ENCODE measurements at regions not wholly inside any gene's neighbourhood (a gene's known extent, or its start where the extent isn't known, plus 50 kb on each side); places are given as distances from the start of the nearest gene placed in this dataset.

DNA sequence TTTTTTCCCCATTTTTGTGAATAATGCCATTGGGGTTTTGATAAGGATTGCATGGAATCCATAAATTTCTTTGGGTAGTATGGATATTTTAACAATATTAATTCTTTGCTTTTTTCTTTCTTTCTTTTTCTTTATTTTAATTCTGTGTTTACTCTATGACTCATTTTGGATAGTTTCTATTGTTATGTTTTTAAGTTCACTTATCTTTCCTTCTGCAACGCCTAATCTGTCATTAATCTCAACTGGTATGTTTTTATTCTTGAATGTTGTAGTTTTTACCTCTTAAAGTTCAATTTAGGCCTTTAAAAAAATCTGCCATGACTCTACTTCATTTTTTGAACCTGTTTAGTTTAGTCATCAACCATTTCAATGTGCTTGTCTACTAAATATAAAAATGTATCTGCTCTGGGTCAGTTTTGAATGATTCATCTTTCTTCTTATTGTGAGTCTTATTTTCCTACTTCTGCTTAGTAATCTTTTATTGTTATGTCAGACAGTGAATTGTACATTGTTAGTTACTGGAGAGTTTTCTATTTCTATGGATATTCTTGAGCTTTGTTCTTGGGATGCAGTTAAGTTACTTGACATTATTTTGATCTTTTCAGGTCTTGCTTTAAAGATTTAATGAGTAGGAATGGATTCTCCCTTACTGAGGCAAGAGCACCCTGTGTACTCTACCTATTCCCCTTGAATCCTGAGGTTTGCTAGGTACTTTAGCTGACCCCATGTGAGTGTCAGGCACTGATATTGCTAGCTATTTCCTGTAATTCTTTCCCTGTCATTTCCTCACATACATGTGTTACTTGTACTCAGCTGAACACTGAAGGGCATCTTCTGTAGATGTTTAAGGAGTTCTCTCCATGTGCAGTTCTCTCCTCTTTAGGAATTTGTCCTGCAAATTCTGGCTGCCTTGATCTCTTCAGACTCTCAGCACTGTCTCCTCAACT is 104.2 kb downstream of the TFAP2B start:
- Histone ChIP-seq H3K27me3 (replicated peaks; ENCODE audit: insufficient read depth, low read depth, low read length, poor library complexity) (no peaks in the 10 kb centered on the region), H3K36me3 (ENCODE audit: insufficient read depth, low read length, poor library complexity, severe bottlenecking) (no peaks in the 10 kb centered on the region), H3K9me3 (ENCODE audit: low read depth, low read length, poor library complexity, severe bottlenecking) (peaks cover 7% of the 10 kb centered on the region), H3K4me3 (ENCODE audit: low read depth, low read length, poor library complexity, severe bottlenecking) (no peak overlapping the region), H3K4me1 (ENCODE audit: insufficient read depth, low read length, poor library complexity, severe bottlenecking) (peaks cover 19% of the 10 kb centered on the region), H3K27ac (ENCODE audit: low read depth, low read length, poor library complexity, severe bottlenecking) (no peak overlapping the region)
- no TSS peak for BruUV-seq (replicated peaks)
- DNase-seq (ENCODE audit: low spot score): no peak
- ChIA-PET CTCF (interaction anchor here (0.6 kb wide), 1 partner anchor 1337 kb away, joined by 3 read pairs; no protein-coding TSS in a partner anchor), POLR2A (ENCODE audit: low non-redundant PET) (no interaction called here)
- intact Hi-C loops (cut with micrococcal nuclease; ENCODE audit: unreplicated experiment): no loop called here
- TF ChIP-seq, protein P1, sequence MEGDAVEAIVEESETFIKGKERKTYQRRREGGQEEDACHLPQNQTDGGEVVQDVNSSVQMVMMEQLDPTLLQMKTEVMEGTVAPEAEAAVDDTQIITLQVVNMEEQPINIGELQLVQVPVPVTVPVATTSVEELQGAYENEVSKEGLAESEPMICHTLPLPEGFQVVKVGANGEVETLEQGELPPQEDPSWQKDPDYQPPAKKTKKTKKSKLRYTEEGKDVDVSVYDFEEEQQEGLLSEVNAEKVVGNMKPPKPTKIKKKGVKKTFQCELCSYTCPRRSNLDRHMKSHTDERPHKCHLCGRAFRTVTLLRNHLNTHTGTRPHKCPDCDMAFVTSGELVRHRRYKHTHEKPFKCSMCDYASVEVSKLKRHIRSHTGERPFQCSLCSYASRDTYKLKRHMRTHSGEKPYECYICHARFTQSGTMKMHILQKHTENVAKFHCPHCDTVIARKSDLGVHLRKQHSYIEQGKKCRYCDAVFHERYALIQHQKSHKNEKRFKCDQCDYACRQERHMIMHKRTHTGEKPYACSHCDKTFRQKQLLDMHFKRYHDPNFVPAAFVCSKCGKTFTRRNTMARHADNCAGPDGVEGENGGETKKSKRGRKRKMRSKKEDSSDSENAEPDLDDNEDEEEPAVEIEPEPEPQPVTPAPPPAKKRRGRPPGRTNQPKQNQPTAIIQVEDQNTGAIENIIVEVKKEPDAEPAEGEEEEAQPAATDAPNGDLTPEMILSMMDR (conservative IDR thresholded peaks at IDR 0.05; ENCODE audit: low read depth, low read length): no peak
- TF ChIP-seq EZH2 (IDR thresholded peaks at IDR 0.05; ENCODE audit: borderline replicate concordance, low read depth, low read length, poor library complexity, severe bottlenecking): no peak

DNA sequence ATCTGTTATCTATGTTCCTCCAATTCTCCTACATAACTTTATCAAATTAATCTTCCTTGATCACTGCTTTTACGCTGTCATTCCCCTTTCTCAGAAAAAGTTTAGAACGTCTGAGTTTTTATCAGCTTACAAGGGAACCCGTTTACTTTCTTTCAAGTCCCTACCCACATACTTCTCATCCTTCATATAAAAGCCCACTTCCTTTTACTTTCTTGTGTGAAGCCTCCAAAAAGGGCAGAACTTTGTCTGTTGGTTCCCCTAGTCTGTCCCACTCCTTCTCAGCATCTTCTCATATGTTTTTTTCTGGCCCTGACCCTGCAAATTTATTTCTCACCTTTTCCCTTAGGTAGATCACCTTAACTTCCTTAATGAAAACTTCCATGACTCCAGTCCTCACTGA is 106.1 kb downstream of the TFAP2B start:
- Histone ChIP-seq H3K27me3 (replicated peaks; ENCODE audit: insufficient read depth, low read depth, low read length, poor library complexity) (no peaks in the 10 kb centered on the region), H3K4me3 (ENCODE audit: low read depth, low read length, poor library complexity, severe bottlenecking) (no peak overlapping the region), H3K9me3 (ENCODE audit: low read depth, low read length, poor library complexity, severe bottlenecking) (peaks cover 7% of the 10 kb centered on the region), H3K36me3 (ENCODE audit: insufficient read depth, low read length, poor library complexity, severe bottlenecking) (no peaks in the 10 kb centered on the region), H3K4me1 (ENCODE audit: insufficient read depth, low read length, poor library complexity, severe bottlenecking) (peaks cover 19% of the 10 kb centered on the region), H3K27ac (ENCODE audit: low read depth, low read length, poor library complexity, severe bottlenecking) (no peak overlapping the region)
- no peak for DNase-seq (ENCODE audit: low spot score)
- ChIA-PET CTCF (no interaction called here), POLR2A (ENCODE audit: low non-redundant PET) (no interaction called here)
- no TSS peak for BruUV-seq (replicated peaks)
- TF ChIP-seq EZH2 (IDR thresholded peaks at IDR 0.05; ENCODE audit: borderline replicate concordance, low read depth, low read length, poor library complexity, severe bottlenecking): no peak
- TF ChIP-seq, protein P1 (conservative IDR thresholded peaks at IDR 0.05; ENCODE audit: low read depth, low read length): no peak
- intact Hi-C loops (cut with micrococcal nuclease; ENCODE audit: unreplicated experiment): no loop called here

DNA sequence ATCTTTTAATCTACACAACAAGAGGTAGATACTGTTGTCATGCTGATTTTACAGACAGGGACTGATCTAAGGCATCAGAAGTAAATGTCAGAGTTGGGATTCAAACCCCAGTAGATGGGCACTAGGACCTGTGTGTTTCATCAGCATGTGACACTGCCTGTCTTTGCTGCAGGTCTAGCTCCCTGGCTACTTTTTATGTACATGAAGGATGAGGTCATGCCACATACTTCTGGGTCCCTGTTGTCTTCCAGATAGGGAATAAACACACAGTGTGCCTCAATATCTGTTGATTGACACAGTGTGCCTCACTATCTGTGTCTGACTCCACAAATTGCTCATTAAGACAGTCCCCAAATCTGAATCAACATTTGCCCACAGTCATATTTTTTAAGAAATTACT is 106.9 kb downstream of the TFAP2B start:
- no peaks in the 10 kb centered on the region for H3K27me3 ChIP-seq (replicated peaks; ENCODE audit: insufficient read depth, low read depth, low read length, poor library complexity)
- no peaks in the 10 kb centered on the region for H3K36me3 ChIP-seq (ENCODE audit: insufficient read depth, low read length, poor library complexity, severe bottlenecking)
- ChIA-PET POLR2A (ENCODE audit: low non-redundant PET) (interaction anchor here (0.6 kb wide), 1 partner anchor 100 kb away, joined by 3 read pairs; no protein-coding TSS in a partner anchor), CTCF (no interaction called here)
- H3K4me1 ChIP-seq (ENCODE audit: insufficient read depth, low read length, poor library complexity, severe bottlenecking): peaks cover 19% of the 10 kb centered on the region
- peaks cover 7% of the 10 kb centered on the region for H3K9me3 ChIP-seq (ENCODE audit: low read depth, low read length, poor library complexity, severe bottlenecking)
- no peak overlapping the region for H3K4me3 ChIP-seq (ENCODE audit: low read depth, low read length, poor library complexity, severe bottlenecking)
- H3K27ac ChIP-seq (ENCODE audit: low read depth, low read length, poor library complexity, severe bottlenecking): no peak overlapping the region
- no peak for TF ChIP-seq EZH2 (IDR thresholded peaks at IDR 0.05; ENCODE audit: borderline replicate concordance, low read depth, low read length, poor library complexity, severe bottlenecking)
- TF ChIP-seq, protein P1 (conservative IDR thresholded peaks at IDR 0.05; ENCODE audit: low read depth, low read length): no peak
- DNase-seq (ENCODE audit: low spot score): no peak
- intact Hi-C loops (cut with micrococcal nuclease; ENCODE audit: unreplicated experiment): no loop called here
- BruUV-seq (replicated peaks): no TSS peak

All from A673 (cell line).